ENCODE measurements at regions not wholly inside any gene's neighbourhood (a gene's known extent, or its start where the extent isn't known, plus 50 kb on each side); places are given as distances from the start of the nearest gene placed in this dataset.

DNA sequence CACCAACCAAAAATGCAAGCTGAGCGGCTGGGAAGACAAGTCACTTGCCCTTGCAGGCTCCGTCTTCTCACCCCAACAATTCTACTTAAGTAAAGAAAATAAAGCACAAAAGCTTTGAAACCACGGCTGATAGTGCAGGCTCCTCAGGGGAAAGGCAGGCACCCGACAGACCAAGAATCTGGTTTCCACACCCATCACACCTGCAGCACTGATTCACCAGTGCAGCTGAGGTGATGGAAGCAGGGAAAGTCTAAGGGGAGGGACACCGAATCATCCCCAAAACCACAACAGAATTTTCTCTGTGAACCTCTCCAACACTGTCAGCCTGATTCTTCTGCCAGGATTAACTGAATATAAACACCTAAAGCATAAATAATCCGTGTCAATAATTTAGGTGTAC lies 62.0 kb upstream of the NSMCE3 start:
- no CpG with 5 or more reads among the region's 6 CpGs for WGBS, 2 experiments (ENCODE audit: extremely low coverage in 2 of 2, insufficient read length in 1 of 2)

More for the DNA sequence above, 62.0 kb upstream of the NSMCE3 start:
- DNase-seq: no peak
- Histone ChIP-seq H2AK5ac (ENCODE audit: low read depth, low read length) (no peak overlapping the region), H4K8ac (ENCODE audit: low read depth in 2 of 2, low read length in 2 of 2) (no peak overlapping the region), H3K18ac (ENCODE audit: low read depth, low read length) (no peak overlapping the region), H3K79me1 (ENCODE audit: low read depth in 1 of 2, low read length in 2 of 2) (no peaks in the 10 kb centered on the region), H3K27ac (ENCODE audit: insufficient read depth, low read length) (no peak overlapping the region), H4K91ac (ENCODE audit: insufficient read depth, low read depth, low read length) (no peak overlapping the region), H3K4ac (ENCODE audit: low read depth, low read length) (no peak overlapping the region), H3K9ac (ENCODE audit: low read depth, low read length) (no peak overlapping the region), H2BK120ac (ENCODE audit: low read depth, low read length) (no peak overlapping the region), H3K9me3 (ENCODE audit: control insufficient read depth, insufficient read depth, low read length) (no peaks in the 10 kb centered on the region), H2BK20ac (ENCODE audit: low read depth, low read length) (no peak overlapping the region), H3K27me3 (ENCODE audit: control insufficient read depth, insufficient read depth, low read length) (no peaks in the 10 kb centered on the region; the same call in 1 of the 2 replicates), H3K36me3 (ENCODE audit: control insufficient read depth, insufficient read depth, low read length) (no peaks in the 10 kb centered on the region), H4K20me1 (ENCODE audit: insufficient read depth, low read length) (no peaks in the 10 kb centered on the region), H3K4me2 (ENCODE audit: low read depth, low read length) (no peak overlapping the region), H3K14ac (replicated peaks; ENCODE audit: low read depth, low read length) (no peak overlapping the region), H2BK5ac (ENCODE audit: low read depth, low read length, poor library complexity, severe bottlenecking) (no peak overlapping the region), H2AK9ac (replicated peaks; ENCODE audit: low read depth, low read length, poor library complexity) (no peak overlapping the region), H2BK15ac (ENCODE audit: low read depth, low read length) (no peak overlapping the region), H3K4me3 (ENCODE audit: insufficient read depth, low read depth, low read length) (no peak overlapping the region), H3K23ac (ENCODE audit: low read depth, low read length) (no peak overlapping the region), H3K9me1 (ENCODE audit: insufficient read depth, low read length) (no peaks in the 10 kb centered on the region), H3K4me1 (ENCODE audit: control insufficient read depth, insufficient read depth, low read length) (no peaks in the 10 kb centered on the region), H2AFZ (replicated peaks; ENCODE audit: low read length, poor library complexity) (no peak overlapping the region), H3K56ac (ENCODE audit: extremely low read depth, insufficient read depth, low read length) (no peak overlapping the region), H4K5ac (ENCODE audit: low read depth, low read length) (no peak overlapping the region)
- dilution Hi-C loops (cut with HindIII; ENCODE audit: low sequenced_read_pairs, unreplicated experiment): no loop called here
- CTCF ChIA-PET: no interaction called here
- in situ Hi-C loops (cut with MboI; ENCODE audit: low sequenced_read_pairs): no loop called here
- TF ChIP-seq MAZ (IDR thresholded peaks at IDR 0.05; ENCODE audit: borderline replicate concordance, low read depth, low read length) (no peak), RAD21 (IDR thresholded peaks at IDR 0.05; ENCODE audit: low read length) (no peak), RCOR1 (IDR thresholded peaks at IDR 0.05; ENCODE audit: insufficient replicate concordance, low read length) (no peak), SMC3 (IDR thresholded peaks at IDR 0.05; ENCODE audit: low read depth, low read length) (no peak), POLR2A (IDR thresholded peaks at IDR 0.05; ENCODE audit: low read depth, low read length) (no peak), CEBPB (IDR thresholded peaks at IDR 0.05; ENCODE audit: low read depth, low read length) (no peak), RFX5 (IDR thresholded peaks at IDR 0.05; ENCODE audit: low read depth, low read length) (no peak), FOS (IDR thresholded peaks at IDR 0.05; ENCODE audit: low read depth, low read length) (no peak), MAFK (IDR thresholded peaks at IDR 0.05; ENCODE audit: low read depth, low read length) (no peak), CHD1 (IDR thresholded peaks at IDR 0.05; ENCODE audit: low read depth, low read length) (no peak), NFE2L2 (IDR thresholded peaks at IDR 0.05; ENCODE audit: low read depth, low read length) (no peak), MXI1 (IDR thresholded peaks at IDR 0.05; ENCODE audit: borderline replicate concordance, low read depth, low read length) (no peak), BHLHE40 (IDR thresholded peaks at IDR 0.05; ENCODE audit: low read depth, low read length) (no peak)
- TF ChIP-seq, protein P1, sequence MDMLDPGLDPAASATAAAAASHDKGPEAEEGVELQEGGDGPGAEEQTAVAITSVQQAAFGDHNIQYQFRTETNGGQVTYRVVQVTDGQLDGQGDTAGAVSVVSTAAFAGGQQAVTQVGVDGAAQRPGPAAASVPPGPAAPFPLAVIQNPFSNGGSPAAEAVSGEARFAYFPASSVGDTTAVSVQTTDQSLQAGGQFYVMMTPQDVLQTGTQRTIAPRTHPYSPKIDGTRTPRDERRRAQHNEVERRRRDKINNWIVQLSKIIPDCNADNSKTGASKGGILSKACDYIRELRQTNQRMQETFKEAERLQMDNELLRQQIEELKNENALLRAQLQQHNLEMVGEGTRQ (IDR thresholded peaks at IDR 0.05; ENCODE audit: low read depth, low read length): no peak
- TF ChIP-seq, protein P2, sequence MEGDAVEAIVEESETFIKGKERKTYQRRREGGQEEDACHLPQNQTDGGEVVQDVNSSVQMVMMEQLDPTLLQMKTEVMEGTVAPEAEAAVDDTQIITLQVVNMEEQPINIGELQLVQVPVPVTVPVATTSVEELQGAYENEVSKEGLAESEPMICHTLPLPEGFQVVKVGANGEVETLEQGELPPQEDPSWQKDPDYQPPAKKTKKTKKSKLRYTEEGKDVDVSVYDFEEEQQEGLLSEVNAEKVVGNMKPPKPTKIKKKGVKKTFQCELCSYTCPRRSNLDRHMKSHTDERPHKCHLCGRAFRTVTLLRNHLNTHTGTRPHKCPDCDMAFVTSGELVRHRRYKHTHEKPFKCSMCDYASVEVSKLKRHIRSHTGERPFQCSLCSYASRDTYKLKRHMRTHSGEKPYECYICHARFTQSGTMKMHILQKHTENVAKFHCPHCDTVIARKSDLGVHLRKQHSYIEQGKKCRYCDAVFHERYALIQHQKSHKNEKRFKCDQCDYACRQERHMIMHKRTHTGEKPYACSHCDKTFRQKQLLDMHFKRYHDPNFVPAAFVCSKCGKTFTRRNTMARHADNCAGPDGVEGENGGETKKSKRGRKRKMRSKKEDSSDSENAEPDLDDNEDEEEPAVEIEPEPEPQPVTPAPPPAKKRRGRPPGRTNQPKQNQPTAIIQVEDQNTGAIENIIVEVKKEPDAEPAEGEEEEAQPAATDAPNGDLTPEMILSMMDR (conservative IDR thresholded peaks at IDR 0.05; ENCODE audit: low read depth, low read length): no peak
- TF ChIP-seq, protein P3, sequence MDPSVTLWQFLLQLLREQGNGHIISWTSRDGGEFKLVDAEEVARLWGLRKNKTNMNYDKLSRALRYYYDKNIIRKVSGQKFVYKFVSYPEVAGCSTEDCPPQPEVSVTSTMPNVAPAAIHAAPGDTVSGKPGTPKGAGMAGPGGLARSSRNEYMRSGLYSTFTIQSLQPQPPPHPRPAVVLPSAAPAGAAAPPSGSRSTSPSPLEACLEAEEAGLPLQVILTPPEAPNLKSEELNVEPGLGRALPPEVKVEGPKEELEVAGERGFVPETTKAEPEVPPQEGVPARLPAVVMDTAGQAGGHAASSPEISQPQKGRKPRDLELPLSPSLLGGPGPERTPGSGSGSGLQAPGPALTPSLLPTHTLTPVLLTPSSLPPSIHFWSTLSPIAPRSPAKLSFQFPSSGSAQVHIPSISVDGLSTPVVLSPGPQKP (IDR thresholded peaks at IDR 0.05; ENCODE audit: borderline replicate concordance, low read depth, low read length): no peak
- no peak for ATAC-seq (ENCODE audit: low read depth)
- BruUV-seq (replicated peaks): no TSS peak
- POLR2A ChIA-PET (ENCODE audit: unreplicated experiment): no interaction called here
- intact Hi-C loops (cut with micrococcal nuclease): no loop called here
